ENCODE measurements at regions not wholly inside any gene's neighbourhood (a gene's known extent, or its start where the extent isn't known, plus 50 kb on each side); places are given as distances from the start of the nearest gene placed in this dataset.
A peak's percentile ranks its signal among the peaks of the same experiment; 100 is the strongest.

- DNase-seq (ENCODE audit: low spot score), result no peak
These were observed 86.1 kb upstream of the BZW1 start for GRCh38 chr2:200725596-200725995.

- no peak for DNase-seq (ENCODE audit: low spot score)
These were observed 83.1 kb upstream of the BZW1 start for GRCh38 chr2:200728630-200729029.

DNA sequence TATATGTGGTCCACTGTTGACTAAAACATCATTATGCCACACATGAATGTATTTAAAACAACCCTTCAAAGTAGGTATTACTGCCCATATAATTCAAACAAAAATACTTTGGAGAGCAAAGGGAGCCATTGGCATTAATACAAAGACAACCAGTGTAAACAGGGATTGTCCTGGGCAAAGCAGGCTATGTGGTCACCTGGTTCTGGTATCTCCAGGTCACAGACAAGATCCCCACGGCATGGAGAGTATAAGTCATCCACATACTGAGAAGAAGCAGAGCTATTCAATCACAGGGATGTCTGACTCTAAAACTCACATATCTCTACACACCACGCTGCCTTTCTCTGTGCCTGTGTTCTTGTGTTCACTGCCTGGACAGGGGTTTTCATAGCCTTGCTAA is 81.4 kb upstream of the BZW1 start:
- DNase-seq (ENCODE audit: low spot score), result no peak

- DNase-seq (ENCODE audit: low spot score), result no peak
These were observed 80.8 kb upstream of the BZW1 start for GRCh38 chr2:200730960-200731359.

DNA sequence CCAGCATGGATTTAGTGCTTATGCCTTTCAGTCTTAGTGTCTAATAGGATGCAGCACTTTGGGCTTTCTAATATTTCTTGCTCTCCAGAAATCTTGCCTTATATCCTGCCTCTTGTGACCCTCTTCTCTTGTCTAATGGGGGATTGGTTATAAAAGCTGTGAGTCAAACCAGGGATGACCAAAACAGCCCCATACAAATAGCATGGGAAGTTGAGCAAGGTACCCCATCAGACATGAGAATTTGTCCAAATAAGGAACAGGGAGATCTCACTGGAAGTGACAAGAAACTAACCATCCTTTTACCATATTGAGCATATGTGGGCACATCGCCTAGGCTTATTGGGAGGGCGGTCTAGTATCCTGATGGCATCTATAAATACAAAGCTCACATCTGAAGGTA is 78.8 kb upstream of the BZW1 start:
- DNase-seq (ENCODE audit: low spot score), result no peak

GRCh38 chr2:200733713-200734198 is 78.0 kb upstream of the BZW1 start:
- no peak for DNase-seq (ENCODE audit: low spot score)

GRCh38 chr2:200735061-200735460 is 76.6 kb upstream of the BZW1 start:
- no peak for DNase-seq (ENCODE audit: low spot score)

GRCh38 chr2:200736646-200737274 is 75.0 kb upstream of the BZW1 start:
- DNase-seq (ENCODE audit: low spot score), result no peak

GRCh38 chr2:200737585-200737984 is 74.1 kb upstream of the BZW1 start:
- no peak for DNase-seq (ENCODE audit: low spot score)

- no peak for DNase-seq (ENCODE audit: low spot score)
These were observed 73.1 kb upstream of the BZW1 start for GRCh38 chr2:200738590-200738989.

DNA sequence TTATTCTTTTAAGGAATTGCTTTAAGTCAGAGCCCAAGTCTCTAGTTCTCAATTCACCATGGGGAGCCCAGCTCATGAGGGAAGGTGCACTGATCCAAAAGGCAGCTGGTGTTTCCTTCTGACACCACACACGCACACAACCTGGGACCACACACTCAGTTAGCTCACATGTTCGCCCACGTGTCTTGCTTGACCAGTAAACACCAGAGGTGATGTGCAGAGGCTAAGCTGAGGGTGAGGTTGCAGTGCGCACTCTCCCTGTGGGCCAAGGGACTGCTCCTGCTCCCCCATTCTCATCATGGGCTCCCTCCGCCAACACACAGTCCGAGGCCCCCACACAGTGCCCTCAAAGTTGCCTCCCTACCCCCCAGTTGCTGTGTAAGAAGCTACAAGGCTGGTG is 70.8 kb upstream of the BZW1 start:
- no peak for DNase-seq (ENCODE audit: low spot score)

DNA sequence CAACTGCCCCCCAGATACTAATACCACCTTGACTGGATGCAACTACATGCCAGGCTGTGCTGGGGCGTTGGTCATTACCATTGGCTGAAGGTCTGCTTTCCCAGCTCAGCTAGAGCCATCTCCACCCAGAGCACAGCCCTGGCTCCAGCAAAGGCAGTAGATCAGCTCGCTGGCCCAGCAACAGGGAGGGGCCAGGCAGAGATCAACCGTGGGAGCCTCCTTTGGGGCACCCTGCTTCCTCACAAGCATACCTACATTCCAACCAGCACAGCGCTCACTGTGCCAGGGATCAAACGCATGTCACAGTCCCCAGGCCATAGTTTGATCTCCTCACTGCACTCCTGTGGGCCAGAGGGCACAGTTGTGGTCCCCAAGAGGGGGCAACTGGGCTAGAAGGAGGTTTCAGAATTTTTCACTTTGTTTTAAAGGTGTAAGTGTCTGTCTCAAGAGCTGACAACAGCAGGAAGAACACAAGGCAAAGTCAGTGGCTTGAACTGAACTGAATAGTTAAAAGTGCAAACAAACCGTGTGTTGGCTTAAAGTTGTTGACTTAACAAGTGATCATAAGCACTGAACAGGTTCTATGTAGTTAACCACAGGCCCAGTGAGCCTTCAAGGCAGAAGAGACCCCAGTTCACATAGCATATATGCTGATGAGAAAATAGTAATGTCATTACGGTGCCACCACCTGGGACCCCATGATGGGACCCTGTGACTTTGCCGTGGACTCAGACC is 70.1 kb upstream of the BZW1 start:
- peak; percentile 64 for DNase-seq (ENCODE audit: low spot score)

DNA sequence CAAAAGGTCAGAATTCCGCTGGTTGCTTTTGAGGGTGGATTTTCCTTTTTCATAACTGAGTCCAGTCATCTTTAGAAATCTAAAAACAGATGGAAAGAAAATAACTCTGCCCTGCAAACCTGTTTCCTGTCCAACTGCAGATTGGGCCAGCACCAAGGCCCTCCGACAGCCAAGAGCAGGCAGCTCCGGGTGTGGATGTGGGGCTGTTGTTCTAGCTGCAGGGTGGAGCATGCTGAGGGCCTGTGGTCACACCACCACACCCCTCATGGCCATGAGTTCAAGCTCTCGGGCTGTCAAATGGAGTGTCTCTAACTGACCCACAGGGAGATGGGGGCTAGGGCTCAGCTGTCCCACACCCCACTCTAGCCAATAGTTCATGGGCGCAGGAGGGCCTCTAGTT is 69.3 kb upstream of the BZW1 start:
- DNase-seq (ENCODE audit: low spot score), result peak; percentile 65

GRCh38 chr2:200743042-200743676 is 68.6 kb upstream of the BZW1 start:
- DNase-seq (ENCODE audit: low spot score), result no peak

DNA sequence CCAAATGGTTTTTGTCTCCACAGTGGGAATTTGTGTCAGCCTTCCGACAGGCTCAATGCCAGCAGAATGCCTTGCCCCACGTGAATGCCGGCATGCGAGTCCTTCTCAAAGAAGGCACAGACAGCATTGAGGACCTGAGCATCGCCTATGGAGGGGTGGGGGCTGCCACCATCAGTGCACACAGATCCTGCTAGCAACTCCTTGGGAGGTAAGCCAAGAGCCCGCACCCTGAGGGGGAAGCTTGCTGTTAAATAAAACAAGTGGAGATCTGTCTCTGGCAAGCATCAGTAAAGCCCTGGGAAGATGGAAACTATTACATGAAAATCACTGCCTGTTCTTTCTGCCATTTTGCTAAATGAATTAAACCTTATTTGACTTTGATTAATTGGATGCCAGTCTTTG is 67.5 kb upstream of the BZW1 start:
- no peak for DNase-seq (ENCODE audit: low spot score)

DNA sequence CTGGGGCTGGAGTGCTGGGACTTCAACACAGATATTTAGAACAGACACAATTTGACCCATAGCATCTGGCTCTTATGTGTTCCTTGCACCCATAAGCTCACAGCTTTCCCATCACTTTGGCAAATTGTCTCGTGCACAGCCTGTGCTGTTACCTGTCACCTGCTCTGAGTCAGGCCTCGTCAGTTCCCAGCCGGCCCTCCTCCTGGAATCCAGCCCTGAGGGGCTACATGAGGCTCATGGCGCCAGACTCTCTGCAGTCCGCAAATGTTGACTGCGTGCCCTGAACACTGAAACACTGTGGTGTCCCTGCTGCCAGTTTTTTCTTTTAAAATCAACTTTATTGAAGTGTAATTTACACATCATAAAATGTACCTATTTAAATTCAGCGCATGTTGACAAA is 65.4 kb upstream of the BZW1 start:
- no peak for DNase-seq (ENCODE audit: low spot score)

DNA sequence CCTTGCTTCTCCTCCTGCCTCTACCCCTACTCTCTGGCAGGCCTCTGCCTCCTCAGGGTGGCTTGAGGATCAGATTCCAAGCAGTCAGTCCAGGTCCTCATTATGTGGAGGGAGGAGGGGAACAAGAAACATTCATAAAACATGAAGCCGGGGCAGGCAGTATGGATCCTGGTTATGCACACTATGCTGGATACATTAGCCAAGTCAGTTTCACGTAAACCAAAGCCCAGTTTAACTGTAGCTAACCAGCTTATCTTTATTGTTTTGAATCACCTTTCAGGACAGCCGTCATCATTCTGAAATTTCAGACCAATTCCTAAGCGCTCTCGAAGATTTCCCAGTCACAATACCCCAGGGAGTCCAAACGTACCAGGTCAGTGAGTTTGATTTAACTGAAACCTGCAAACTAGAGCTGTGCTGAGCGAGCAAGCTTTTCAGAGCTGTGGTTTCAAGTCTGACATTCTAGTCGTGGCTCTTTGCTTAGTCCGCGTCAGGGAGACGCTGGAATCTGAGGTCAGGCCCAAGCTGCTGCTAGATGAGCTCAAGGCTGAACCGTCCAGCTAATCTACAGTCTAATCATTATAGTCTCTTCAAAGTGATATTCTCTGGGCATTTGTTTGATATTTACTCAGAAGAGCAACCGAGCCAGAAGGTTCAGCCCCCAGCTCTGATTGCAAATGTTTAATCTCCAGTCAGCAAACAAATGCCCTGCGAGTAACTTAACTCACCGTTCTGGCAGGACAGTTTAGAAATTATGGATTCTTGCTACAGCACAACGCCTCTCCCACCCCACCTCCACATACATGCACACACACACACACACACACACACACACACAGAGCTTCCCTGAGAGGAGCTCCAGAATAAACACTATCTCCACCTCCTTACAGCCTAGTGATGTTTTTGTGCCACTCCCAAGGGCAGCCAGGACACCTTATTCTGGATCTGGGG is 63.8 kb upstream of the BZW1 start:
- no peak for DNase-seq (ENCODE audit: low spot score)

GRCh38 chr2:200748779-200749178 is 62.9 kb upstream of the BZW1 start:
- DNase-seq (ENCODE audit: low spot score), result no peak

GRCh38 chr2:200749631-200750322 is 61.9 kb upstream of the BZW1 start:
- no peak for DNase-seq (ENCODE audit: low spot score)

DNA sequence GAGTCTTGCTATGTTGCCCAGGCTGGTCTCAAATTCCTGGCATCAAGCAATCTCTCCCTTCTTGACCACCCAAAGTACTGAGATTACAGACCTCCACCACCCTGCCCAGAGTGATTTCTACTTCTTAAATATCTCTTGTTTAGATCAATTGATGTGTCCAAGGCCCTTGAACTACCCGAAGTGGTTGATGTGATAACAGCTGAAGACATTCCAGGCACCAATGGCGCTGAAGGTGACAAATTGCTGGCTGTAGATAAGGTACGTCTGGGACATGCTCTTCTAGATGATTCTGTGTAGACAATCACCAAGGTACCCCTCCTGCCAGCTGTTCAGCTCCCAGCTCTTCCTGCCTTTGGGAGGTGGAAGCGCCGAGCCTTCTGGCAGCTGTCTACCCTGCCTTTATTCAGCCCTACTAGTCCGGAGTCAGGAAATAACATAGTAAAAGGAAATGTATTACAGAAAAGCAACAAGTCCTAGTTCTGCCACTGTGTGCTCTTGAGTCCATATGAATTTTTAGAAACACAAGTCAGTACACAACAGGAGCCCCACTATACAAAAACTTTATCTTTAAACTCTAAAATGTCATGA is 61.3 kb upstream of the BZW1 start:
- no peak for DNase-seq (ENCODE audit: low spot score)

- DNase-seq (ENCODE audit: low spot score), result no peak
These were observed 59.9 kb upstream of the BZW1 start for GRCh38 chr2:200751786-200752185.
